Erythroblast (primary cell): ENCODE measurements at regions not wholly inside any gene's neighbourhood (a gene's known extent, or its start where the extent isn't known, plus 50 kb on each side); places are given as distances from the start of the nearest gene placed in this dataset.

ENCODE experiments used
- GATA1 ChIP-seq: IDR thresholded peaks from 2 replicates; pipeline ENCODE4 v1.6.1; 2011; ENCODE audit warnings: low read depth, mild to moderate bottlenecking, control low read depth, low read length, moderate library complexity
- POLR2A ChIP-seq: IDR thresholded peaks from 2 replicates; pipeline ENCODE4 v1.6.1; 2011; ENCODE audit warnings: mild to moderate bottlenecking, low read length

DNA sequence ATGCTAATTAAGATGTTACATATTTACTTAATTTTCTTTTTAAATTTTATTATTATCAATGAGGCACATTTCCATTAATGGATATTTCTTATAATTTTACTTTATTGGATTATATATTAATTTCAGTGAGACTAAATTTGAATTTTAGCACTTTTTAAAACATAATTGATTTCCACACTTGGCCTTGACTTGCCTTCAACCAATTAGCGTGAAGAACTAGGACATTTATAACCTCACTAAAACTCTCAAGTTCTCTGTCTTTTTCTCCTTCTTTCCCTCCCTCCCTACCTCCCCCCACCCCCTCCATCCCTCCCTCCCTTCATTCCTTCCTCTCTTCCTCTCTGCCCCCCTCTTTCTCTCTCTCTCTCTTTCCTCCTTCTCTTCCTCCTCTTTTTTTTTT, 1618.1 kb downstream of the C4orf33 start:
- no peak for TF ChIP-seq POLR2A
- TF ChIP-seq GATA1 = no peak
